Astrocyte of the cerebellum (primary cell): ENCODE measurements at regions not wholly inside any gene's neighbourhood (a gene's known extent, or its start where the extent isn't known, plus 50 kb on each side); places are given as distances from the start of the nearest gene placed in this dataset.

ENCODE experiments used
- DNase-seq: peaks from one replicate; pipeline ENCODE4 v3.0.0-alpha.2; 2011; ENCODE audit warnings: low read depth
- H3K4me3 ChIP-seq: 2 replicates; pipeline ENCODE4 v1.5.1; 2011; ENCODE audit warnings: mild to moderate bottlenecking, low read depth, low read length, moderate library complexity
- CTCF ChIP-seq: IDR thresholded peaks from 2 replicates; pipeline ENCODE4 v1.5.1; 2012; ENCODE audit warnings: low read length, low read depth, moderate library complexity, mild to moderate bottlenecking; ENCODE audit errors: missing control alignments
- in situ Hi-C: cut with HindIII; loops from 2 replicates; pipeline ENCODE4 v1.10.0; 2017; ENCODE audit warnings: low sequenced_read_pairs

GRCh38 chr21:19343711-19344110, 940.1 kb upstream of the TMPRSS15 start:
- no peak for TF ChIP-seq CTCF
- no peak overlapping the region for H3K4me3 ChIP-seq
- in situ Hi-C loops: no loop called here
- no peak for DNase-seq

GRCh38 chr21:19350286-19350685, 946.7 kb upstream of the TMPRSS15 start:
- in situ Hi-C loops: no loop called here
- no peak overlapping the region for H3K4me3 ChIP-seq
- no peak for DNase-seq
- no peak for TF ChIP-seq CTCF

- no peak overlapping the region for H3K4me3 ChIP-seq
- in situ Hi-C loops: no loop called here
- no peak for DNase-seq
- TF ChIP-seq CTCF: no peak
Measured at GRCh38 chr21:19353256-19353655, 949.7 kb upstream of the TMPRSS15 start.

- in situ Hi-C loops: no loop called here
- DNase-seq: no peak
- H3K4me3 ChIP-seq: no peak overlapping the region
- no peak for TF ChIP-seq CTCF
Measured at GRCh38 chr21:19368944-19369343, 965.4 kb upstream of the TMPRSS15 start.

- DNase-seq: no peak
- H3K4me3 ChIP-seq: no peak overlapping the region
- in situ Hi-C loops: no loop called here
- no peak for TF ChIP-seq CTCF
Measured at GRCh38 chr21:19392390-19392789, 988.8 kb upstream of the TMPRSS15 start.

GRCh38 chr21:19400223-19400770, 996.7 kb upstream of the TMPRSS15 start:
- in situ Hi-C loops: no loop called here
- no peak overlapping the region for H3K4me3 ChIP-seq
- DNase-seq: no peak
- TF ChIP-seq CTCF: no peak

GRCh38 chr21:19402870-19403269, 999.3 kb upstream of the TMPRSS15 start:
- in situ Hi-C loops: no loop called here
- H3K4me3 ChIP-seq: no peak overlapping the region
- TF ChIP-seq CTCF: no peak
- no peak for DNase-seq
